ENCODE measurements at regions not wholly inside any gene's neighbourhood (a gene's known extent, or its start where the extent isn't known, plus 50 kb on each side); places are given as distances from the start of the nearest gene placed in this dataset.

DNA sequence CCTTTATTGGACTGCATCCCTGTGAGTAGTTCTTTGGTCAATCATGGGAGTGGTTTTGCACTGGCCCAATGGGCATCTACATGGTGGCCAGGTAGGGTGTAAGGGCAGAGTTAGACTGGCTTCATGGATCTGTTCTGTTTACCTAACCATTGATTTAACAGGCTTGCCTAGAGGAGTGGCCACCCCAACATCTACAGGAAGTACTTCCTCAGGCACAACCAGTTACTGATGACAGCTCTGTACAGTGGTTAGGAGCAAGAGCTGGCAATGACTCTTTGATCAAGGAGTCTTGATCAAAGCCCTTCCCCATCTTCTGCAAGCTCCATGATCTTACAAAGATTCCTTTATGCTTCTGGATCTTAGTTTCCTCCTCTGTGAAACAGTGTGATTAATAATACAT is 140.9 kb upstream of the CYP1B1 start:
- TF ChIP-seq EZH2phosphoT487 (IDR thresholded peaks at IDR 0.05; ENCODE audit: borderline replicate concordance, low read depth, low read length) = no peak
- TF ChIP-seq, protein P1, sequence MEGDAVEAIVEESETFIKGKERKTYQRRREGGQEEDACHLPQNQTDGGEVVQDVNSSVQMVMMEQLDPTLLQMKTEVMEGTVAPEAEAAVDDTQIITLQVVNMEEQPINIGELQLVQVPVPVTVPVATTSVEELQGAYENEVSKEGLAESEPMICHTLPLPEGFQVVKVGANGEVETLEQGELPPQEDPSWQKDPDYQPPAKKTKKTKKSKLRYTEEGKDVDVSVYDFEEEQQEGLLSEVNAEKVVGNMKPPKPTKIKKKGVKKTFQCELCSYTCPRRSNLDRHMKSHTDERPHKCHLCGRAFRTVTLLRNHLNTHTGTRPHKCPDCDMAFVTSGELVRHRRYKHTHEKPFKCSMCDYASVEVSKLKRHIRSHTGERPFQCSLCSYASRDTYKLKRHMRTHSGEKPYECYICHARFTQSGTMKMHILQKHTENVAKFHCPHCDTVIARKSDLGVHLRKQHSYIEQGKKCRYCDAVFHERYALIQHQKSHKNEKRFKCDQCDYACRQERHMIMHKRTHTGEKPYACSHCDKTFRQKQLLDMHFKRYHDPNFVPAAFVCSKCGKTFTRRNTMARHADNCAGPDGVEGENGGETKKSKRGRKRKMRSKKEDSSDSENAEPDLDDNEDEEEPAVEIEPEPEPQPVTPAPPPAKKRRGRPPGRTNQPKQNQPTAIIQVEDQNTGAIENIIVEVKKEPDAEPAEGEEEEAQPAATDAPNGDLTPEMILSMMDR (conservative IDR thresholded peaks at IDR 0.05; ENCODE audit: low read length) = no peak
